ENCODE measurements at regions not wholly inside any gene's neighbourhood (a gene's known extent, or its start where the extent isn't known, plus 50 kb on each side); places are given as distances from the start of the nearest gene placed in this dataset.
"Not testable (repeated sequence)": the region's sequence is repeated elsewhere in the genome, so short reads cannot be mapped to it uniquely, and the experiment has no call there.

GRCh38 chr3:11914651-11915050, 68.0 kb upstream of the TAMM41 start:
- H3K9me3 Mint-ChIP-seq: no peaks in the 10 kb centered on the region
- H3K4me3 Mint-ChIP-seq: no peak overlapping the region
- H3K36me3 Mint-ChIP-seq: no peaks in the 10 kb centered on the region
- TF ChIP-seq CTCF (IDR thresholded peaks at IDR 0.05; ENCODE audit: unreplicated experiment): no peak
- DNase-seq (ENCODE audit: low spot score in 2 of 2, unreplicated experiment in 2 of 2): peak in 1 of 2 experiments; percentile 19
- H3K4me1 Mint-ChIP-seq: no peaks in the 10 kb centered on the region
- peaks cover 36% of the 10 kb centered on the region for H3K27me3 Mint-ChIP-seq (ENCODE audit: low read depth)
- H3K27ac Mint-ChIP-seq: no peak overlapping the region

GRCh38 chr3:11915621-11916424, 69.1 kb upstream of the TAMM41 start:
- DNase-seq (ENCODE audit: low spot score in 2 of 2, unreplicated experiment in 2 of 2): peak in 1 of 2 experiments; percentile 34

GRCh38 chr3:11916425-11916762, 69.7 kb upstream of the TAMM41 start:
- not testable (repeated sequence) for H3K4me1 Mint-ChIP-seq, H3K36me3 Mint-ChIP-seq, H3K27ac Mint-ChIP-seq, H3K4me3 Mint-ChIP-seq, H3K9me3 Mint-ChIP-seq
- peak in 1 of 2 experiments; percentile 6 for DNase-seq (ENCODE audit: low spot score in 2 of 2, unreplicated experiment in 2 of 2)
- peaks cover 34% of the 10 kb centered on the region for H3K27me3 Mint-ChIP-seq (ENCODE audit: low read depth)

More at GRCh38 chr3:11915621-11916424, 69.1 kb upstream of the TAMM41 start:
- H3K9me3 Mint-ChIP-seq: no peaks in the 10 kb centered on the region
- H3K4me1 Mint-ChIP-seq: no peaks in the 10 kb centered on the region
- TF ChIP-seq CTCF (IDR thresholded peaks at IDR 0.05; ENCODE audit: unreplicated experiment): no peak
- H3K36me3 Mint-ChIP-seq: no peaks in the 10 kb centered on the region
- no peak overlapping the region for H3K27ac Mint-ChIP-seq
- H3K27me3 Mint-ChIP-seq (ENCODE audit: low read depth): peaks cover 34% of the 10 kb centered on the region
- H3K4me3 Mint-ChIP-seq: no peak overlapping the region

DNA sequence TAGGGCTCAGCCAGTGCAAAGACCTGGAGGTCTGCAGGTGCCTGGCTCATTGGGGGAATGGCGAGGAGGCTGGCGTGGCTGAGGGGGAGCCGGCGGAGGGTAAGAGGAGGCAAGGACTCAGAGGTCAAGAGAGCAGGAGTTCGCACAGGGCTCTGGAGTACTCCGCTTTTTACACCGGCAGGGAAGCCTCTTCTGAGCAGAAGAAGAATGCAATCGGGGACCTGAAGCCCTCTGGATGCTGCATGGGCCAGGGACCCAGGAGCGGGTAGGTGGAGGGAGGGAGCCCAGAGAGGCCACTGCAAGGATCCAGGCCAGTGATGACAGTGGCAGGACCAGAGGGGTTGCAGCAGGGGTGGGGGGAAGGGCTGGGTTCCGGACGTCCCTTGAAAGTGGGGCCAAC, 70.4 kb upstream of the TAMM41 start:
- H3K4me3 Mint-ChIP-seq: no peak overlapping the region
- H3K36me3 Mint-ChIP-seq: no peaks in the 10 kb centered on the region
- no peaks in the 10 kb centered on the region for H3K4me1 Mint-ChIP-seq
- no peaks in the 10 kb centered on the region for H3K9me3 Mint-ChIP-seq
- no peak for TF ChIP-seq CTCF (IDR thresholded peaks at IDR 0.05; ENCODE audit: unreplicated experiment)
- peaks cover 30% of the 10 kb centered on the region for H3K27me3 Mint-ChIP-seq (ENCODE audit: low read depth)
- H3K27ac Mint-ChIP-seq: no peak overlapping the region
- peak in 1 of 2 experiments; percentile 20 for DNase-seq (ENCODE audit: low spot score in 2 of 2, unreplicated experiment in 2 of 2)

- no peak for TF ChIP-seq CTCF (IDR thresholded peaks at IDR 0.05; ENCODE audit: unreplicated experiment)
- Mint-ChIP-seq H3K36me3 (no peaks in the 10 kb centered on the region), H3K4me3 (no peak overlapping the region), H3K4me1 (no peaks in the 10 kb centered on the region), H3K27ac (no peak overlapping the region), H3K27me3 (ENCODE audit: low read depth) (peaks cover 28% of the 10 kb centered on the region), H3K9me3 (no peaks in the 10 kb centered on the region)
- peak in 1 of 2 experiments; percentile 26 for DNase-seq (ENCODE audit: low spot score in 2 of 2, unreplicated experiment in 2 of 2)
These were observed 72.7 kb upstream of the TAMM41 start for GRCh38 chr3:11919390-11919789.

GRCh38 chr3:11924518-11924917, 77.8 kb upstream of the TAMM41 start:
- Mint-ChIP-seq H3K36me3 (no peaks in the 10 kb centered on the region), H3K27me3 (ENCODE audit: low read depth) (peaks cover 27% of the 10 kb centered on the region), H3K4me3 (no peak overlapping the region), H3K27ac (no peak overlapping the region), H3K4me1 (no peaks in the 10 kb centered on the region), H3K9me3 (no peaks in the 10 kb centered on the region)
- no peak for DNase-seq (ENCODE audit: low spot score in 2 of 2, unreplicated experiment in 2 of 2)
- TF ChIP-seq CTCF (IDR thresholded peaks at IDR 0.05; ENCODE audit: unreplicated experiment): no peak
